NCI-H2227 (cell line): ENCODE measurements at regions not wholly inside any gene's neighbourhood (a gene's known extent, or its start where the extent isn't known, plus 50 kb on each side); places are given as distances from the start of the nearest gene placed in this dataset.
A peak's percentile ranks its signal among the peaks of the same experiment; 100 is the strongest.

Experiments
- DNase-seq: peaks from one replicate; lab custom pipeline; 2025; ENCODE audit not compliant: unreplicated experiment; lab: John Stamatoyannopoulos, UW

DNA sequence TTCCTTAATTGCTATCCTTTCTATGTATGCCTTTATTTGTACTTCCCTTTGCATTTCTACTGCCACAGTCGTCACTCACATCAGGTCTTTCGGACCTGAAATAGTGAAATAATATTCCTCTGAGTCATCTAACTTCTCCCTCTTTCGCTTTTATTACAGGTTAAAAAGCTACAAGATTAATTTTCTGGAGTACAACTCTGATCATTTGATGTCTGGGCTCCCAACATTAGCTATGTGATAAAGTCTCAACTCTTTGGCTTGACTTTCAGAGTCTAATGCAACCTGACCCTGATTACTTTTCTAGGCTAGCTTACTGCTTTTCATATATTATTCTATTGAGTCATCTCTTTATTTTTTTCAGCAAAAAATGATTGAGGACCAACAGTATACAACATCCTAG, 638.8 kb upstream of the WWC1 start:
- no peak for DNase-seq

DNA sequence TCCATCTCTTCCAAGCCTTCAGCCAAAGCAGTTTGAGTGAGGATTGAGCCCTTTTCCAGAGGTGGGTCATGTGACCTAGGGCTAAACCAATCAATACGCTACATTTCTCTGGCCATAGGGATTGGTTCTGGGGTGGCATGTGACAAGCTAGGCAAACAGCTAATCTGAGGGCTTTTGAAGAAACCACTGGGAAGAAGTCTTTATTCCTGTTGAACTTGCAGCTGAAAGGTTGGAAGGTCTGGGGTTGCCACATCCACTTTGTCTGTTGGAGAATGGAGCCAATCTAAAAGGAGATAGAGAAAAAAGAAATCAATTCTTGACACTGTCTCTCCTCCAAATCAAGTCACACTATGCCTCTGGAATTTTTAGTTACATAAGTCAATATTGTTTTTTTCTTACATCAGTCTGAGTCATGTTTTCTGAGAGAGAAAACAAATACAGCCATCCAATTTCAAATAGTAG, 637.8 kb upstream of the WWC1 start:
- no peak for DNase-seq

GRCh38 chr5:167657016-167657415, 634.4 kb upstream of the WWC1 start:
- no peak for DNase-seq

DNA sequence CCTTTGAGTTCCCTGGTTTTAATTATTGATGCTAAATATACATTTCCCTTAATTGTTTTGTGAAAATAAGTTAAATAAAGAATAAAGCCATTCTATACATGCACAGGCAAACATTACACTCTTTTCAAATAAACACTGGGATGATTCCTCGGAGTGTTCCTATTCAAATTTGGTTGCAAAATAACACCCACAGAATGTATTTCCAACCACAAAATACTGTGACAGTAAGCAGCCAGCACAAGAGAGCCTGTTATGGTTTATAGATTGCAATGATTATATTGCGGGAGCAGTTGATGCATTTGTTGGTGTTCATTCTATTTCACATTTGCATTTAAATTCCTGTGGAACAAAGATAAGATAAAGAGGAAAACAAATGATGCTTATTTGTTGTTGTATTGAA, 632.6 kb upstream of the WWC1 start:
- DNase-seq, result no peak

GRCh38 chr5:167661605-167662004, 629.8 kb upstream of the WWC1 start:
- no peak for DNase-seq

- no peak for DNase-seq
Observed at GRCh38 chr5:167664222-167664804, 627.1 kb upstream of the WWC1 start.

- DNase-seq, result no peak
Observed at GRCh38 chr5:167665841-167666375, 625.5 kb upstream of the WWC1 start.

DNA sequence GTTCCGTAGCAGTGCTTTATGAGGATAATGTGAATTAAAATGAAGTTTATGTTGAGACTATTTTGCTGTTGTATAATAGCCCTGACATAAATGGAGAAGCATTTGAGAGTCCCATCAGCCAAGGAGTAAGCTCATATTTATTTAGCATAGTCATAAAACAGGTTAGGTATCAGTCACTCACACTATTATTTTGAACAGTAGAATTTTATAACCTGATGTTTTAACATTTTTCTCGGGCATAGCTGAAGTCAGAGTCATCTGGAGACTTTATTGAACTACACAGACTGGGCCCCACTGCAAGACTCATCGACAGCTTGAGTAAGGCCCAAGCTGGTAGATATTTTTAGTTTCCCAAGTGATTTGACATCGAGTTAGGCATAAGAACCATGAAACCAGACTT, 620.3 kb upstream of the WWC1 start:
- no peak for DNase-seq

GRCh38 chr5:167673942-167674341, 617.5 kb upstream of the WWC1 start:
- no peak for DNase-seq

GRCh38 chr5:167678481-167678880, 613.0 kb upstream of the WWC1 start:
- DNase-seq, result no peak

DNA sequence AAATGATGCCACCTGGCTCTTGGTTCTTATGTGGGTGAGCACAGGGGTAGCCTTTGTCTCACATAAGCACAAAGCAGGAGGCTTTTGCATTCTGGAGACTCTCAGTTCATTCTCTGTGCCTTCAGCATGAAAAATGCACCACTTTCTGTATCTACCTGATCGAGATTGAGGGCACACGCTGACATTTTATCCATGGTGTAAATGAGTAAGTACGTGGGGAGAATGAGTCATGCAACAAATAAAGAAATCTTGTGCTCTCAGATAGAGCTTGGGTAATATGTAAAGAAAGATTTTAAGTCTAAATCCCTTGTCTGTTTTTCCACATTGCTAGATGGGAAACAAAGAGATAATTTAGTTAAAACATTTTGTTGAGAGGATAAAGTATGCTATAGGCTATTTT, 607.2 kb upstream of the WWC1 start:
- no peak for DNase-seq

DNA sequence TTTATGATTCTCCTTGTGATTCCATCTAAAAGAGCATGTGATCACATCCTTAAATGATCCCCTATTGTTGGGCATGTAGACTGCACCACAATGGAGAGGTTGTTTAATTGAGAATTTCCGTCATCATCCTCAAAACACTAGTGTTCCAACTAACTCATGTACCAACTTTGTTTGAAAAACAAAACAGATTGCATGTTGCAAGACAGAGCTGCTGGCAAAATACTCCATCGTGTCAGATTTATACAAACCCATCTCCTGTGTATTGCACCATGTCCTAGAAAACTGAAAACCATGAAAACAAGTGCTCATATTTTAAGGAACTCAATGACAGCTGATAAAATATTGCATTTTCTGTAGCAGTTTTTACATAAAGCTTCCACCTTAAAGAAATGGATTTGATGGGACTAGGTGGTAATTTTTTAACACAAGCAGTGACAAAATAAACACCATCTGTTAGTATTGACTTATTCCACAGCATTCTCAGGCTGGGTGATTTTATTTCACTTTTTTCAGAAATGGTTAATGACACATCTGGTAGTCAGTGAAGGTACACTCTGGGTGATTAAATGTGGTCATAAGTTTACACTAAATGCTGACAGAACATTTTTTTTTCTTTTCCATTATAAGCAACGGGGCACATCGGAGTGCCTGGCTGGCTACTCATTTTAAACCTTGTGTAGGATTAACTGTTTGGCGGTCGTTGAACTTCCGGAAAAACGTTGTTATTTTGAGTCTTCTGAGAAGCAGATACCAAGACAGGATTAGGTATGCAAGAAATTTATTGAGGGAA, 602.9 kb upstream of the WWC1 start:
- DNase-seq, result no peak

DNA sequence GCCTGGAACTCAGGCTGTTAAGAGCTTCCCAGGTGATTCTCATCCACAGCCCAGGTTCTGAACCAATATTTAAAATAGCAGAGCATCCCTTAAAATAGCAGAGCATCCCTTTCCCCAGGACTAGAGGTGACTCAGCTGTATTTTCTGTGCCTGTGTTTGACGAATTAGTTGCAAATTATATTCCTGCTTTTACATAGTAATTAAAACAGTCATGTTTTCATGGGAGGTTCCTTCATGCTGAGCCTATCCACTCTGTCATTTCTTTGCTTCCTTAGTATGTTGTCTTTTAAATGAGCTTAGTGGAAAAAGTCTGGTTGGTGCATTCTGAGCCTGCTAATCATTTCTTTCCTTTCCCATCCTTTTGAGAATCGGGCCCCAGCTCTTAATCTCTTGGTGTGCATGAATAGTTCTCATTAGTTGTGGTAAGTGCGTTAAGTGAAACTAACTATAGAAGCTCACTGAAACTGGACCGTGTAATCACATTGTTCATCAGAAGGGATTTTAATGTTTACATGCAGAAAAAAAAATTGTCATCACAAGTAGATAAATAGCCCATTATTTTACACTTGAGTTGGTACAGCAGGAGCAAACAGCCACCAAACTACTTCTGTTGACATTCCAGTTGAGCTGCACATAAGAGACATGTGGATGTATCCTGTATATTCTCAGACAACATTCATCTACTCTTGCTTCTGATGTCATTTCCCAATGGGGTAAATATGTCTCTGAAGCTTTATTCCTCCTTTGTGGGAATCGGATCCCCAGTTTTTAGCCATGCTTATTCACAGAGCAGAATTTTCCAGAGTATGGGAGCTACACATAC, 596.9 kb upstream of the WWC1 start:
- no peak for DNase-seq

DNA sequence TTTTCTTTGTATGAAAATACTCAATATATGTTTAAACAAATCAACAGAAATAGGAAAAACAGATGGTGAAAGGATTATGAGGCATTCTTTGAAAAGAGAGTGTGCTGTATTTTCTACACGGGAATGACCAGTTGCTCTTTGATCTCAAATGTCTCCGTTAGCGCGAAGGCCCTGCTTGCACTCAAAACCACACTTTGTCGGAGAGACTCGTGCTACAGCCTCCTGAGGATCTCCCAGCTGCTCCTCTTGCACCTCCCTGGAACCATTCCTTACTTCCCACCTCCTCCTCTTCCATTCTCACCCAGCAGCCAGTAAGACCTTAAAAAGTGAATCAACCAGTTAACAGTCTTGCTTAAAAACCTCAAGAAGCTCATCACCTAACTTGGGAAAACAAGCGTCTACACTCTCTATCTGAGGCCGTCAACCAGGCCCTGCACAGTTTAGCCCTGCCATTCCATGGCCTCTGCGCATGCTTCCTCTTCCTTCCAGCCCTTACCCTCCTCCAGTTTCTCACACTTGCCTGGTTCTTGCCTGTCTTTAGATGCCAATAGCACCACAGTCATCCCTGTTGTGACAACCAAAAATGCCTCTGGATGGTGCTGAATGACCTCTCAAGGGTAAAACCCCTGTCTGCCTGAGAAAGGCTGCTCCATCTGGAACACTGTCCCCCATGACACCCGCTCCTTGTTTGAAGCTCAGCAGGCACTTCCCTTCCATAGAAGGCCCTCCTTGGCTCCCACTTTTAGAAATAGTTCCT, 594.7 kb upstream of the WWC1 start:
- DNase-seq, result no peak

DNA sequence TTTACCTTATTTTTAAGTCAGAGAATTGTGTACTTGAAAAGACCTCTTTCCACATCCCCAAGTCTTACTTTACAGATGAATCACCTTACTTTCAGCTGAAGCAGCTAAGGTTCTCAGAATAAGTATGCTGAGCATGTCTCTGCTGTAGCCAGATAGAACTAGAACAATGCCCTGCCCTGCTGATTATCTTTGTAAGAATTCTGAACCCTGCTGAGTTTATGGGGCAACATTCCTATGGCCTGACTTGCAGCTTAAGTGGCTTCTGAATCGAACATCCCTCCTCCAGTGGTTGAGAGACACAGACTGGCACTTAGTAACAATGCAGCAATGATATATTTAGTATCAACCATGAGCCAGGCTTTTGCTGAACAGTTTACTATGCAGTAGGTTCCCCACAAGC, 592.0 kb upstream of the WWC1 start:
- peak; percentile 44 for DNase-seq

DNA sequence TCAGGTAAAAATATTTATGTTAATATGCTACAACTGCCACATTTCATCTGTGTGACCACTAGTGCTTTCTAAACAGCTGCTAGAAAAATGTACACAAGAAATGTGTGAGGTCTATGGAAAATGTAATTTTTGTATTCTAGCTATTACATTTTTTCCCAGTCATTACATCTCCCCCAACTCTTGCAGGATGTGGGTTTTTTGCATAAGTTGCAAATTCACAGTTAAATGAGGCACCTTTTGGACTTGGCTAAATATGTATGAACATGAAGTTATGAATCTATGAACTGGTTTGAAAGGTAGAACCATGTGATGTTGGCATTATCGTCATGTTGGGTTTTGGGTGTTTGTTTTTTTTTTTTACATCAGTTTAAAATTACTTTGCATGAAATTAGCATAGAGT, 590.4 kb upstream of the WWC1 start:
- DNase-seq, result no peak

DNA sequence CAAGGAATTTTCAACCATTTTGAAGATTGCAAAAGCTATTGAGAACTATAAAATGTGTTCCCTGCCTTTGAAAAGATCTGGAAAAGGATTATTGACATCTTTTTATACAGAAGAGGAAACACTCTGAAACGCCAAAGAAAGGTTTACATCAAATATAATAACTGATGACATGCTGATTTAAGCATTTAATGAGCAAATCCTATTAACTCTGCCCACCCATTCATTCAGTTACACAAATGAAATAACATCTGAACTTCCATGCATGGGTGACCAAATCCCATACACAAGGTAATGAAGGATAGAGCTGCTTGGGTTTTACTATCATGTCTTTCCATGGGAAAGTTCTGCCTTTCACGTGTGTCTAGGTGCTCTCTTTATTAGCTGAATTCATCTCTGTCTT, 589.4 kb upstream of the WWC1 start:
- DNase-seq, result no peak

DNA sequence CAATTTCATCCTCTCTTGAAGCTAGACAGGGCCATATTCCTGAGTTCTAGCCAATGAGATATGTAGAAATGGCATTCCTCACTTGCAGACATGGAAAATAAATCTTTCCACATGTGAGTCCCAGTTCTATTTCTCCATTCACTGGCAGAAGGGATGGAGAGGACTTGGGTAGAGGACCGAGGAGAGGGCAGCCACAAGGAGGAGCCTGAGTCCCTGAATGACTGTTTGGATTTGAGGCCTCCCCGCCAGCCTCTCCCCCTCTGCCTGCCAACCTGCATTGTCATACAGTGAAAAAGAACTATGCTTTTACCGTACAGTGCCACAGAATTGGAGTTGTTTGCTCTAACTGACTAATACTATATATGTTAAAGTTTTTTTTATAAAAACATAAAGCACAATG, 583.0 kb upstream of the WWC1 start:
- DNase-seq, result no peak

- DNase-seq, result no peak
Observed at GRCh38 chr5:167709625-167710024, 581.8 kb upstream of the WWC1 start.

DNA sequence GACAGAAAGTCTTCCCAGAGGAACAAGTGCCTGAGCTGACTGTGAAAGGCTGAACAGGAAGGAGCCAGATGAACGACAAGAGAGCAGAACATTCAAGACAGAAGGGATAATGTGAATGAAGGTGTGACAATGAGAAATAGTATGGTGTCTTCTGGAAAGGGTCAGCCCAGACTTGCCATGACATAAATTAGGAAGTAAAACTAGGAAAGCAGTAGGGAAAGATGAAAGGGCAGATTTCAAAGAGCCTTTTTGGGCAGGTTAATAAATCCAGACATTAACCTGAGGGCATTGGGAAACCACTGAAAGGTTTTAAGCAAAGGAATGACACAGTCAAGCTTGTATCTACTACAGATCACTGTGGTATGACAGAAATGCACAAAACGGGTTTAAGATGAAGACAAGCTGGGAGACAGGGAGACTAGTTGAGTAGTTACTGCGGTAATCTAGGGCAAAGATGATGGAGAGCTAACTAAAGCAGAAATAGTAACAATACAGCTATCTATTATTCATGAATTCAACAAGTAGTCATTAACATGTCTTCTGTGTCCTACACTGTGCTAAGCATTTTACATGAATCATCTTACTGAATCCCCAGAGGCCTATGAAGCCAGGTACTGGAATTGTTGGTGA, 580.9 kb upstream of the WWC1 start:
- DNase-seq, result no peak
